K562 (cell line): ENCODE measurements at regions not wholly inside any gene's neighbourhood (a gene's known extent, or its start where the extent isn't known, plus 50 kb on each side); places are given as distances from the start of the nearest gene placed in this dataset.

ENCODE experiments used
- BMI1 ChIP-seq: fragments of 150-350 bp; IDR thresholded peaks from 2 replicates; pipeline ENCODE4 v1.6.1; 2014; ENCODE audit warnings: low read length
- E2F4 ChIP-seq: sonication (generic); formaldehyde crosslinking; IDR thresholded peaks from 2 replicates; pipeline ENCODE4 v1.8.0; 2022; ENCODE audit warnings: mild to moderate bottlenecking, low read depth, missing genetic modification reagents
- GATAD2A ChIP-seq: fragments of 450-650 bp; IDR thresholded peaks from 2 replicates; pipeline ENCODE4 v1.6.1; 2017
- HINFP ChIP-seq: fragments of 450-650 bp; conservative IDR thresholded peaks from 2 replicates; pipeline ENCODE4 v1.6.1; 2016; ENCODE audit warnings: missing genetic modification characterization, low read depth, mild to moderate bottlenecking, control low read depth, missing compliant biosample characterization
- MAX ChIP-seq: sonication (generic); formaldehyde crosslinking; IDR thresholded peaks from 2 replicates; pipeline ENCODE4 v1.9.0; 2022; ENCODE audit warnings: mild to moderate bottlenecking, missing genetic modification reagents
- SETDB1 ChIP-seq: IDR thresholded peaks from one replicate; pipeline ENCODE4 v1.6.1; 2012; ENCODE audit warnings: low read length, control low read depth, inconsistent platforms
- ZNF445 ChIP-seq: fragments of 250-450 bp; sonication (Bioruptor Pico); IDR thresholded peaks from 2 replicates; pipeline ENCODE4 v1.4.0; 2020; ENCODE audit warnings: low read depth, mild to moderate bottlenecking, moderate library complexity
- ZNF668 ChIP-seq: fragments of 250-450 bp; sonication (Bioruptor Pico); IDR thresholded peaks from 2 replicates; pipeline ENCODE4 v1.8.0; 2022; ENCODE audit warnings: mild to moderate bottlenecking, inconsistent platforms
- ZNF740 ChIP-seq, 3 experiments: fragments of 200-800 bp in 1 of 3; sonication (Bioruptor generic) in 1 of 3; sonication (generic) in 1 of 3; formaldehyde crosslinking in 1 of 3; IDR thresholded peaks; 2 replicates each; pipeline versions ENCODE4 v1.6.1 to v1.8.0; 2016 to 2022; ENCODE audit warnings: mild to moderate bottlenecking in 2 of 3, missing compliant biosample characterization in 2 of 3, missing genetic modification characterization in 2 of 3, missing genetic modification reagents in 1 of 3

GRCh38 chr2:42927334-42928160 is 135.2 kb upstream of the HAAO start (continued):
- TF ChIP-seq ZNF740 (CRISPR knock-in tag; IDR thresholded peaks at IDR 0.05) (peak; percentile 85), ZNF740 (tag; IDR thresholded peaks at IDR 0.05) (peak; percentile 56 to 71; a peak in 1 of 4 replicates), SETDB1 (no peak), MAX (no peak), BMI1 (no peak), E2F4 (CRISPR knock-in tag) (no peak), ZNF668 (0 out of 2 replicates have a peak, but pooled peaks have one; percentile 23), HINFP (tag) (peak; percentile 70), GATAD2A (peak; percentile 72; the same call in 1 of the 2 replicates), ZNF445 (CRISPR knock-in tag) (no peak)
